PC-3 (cell line): ENCODE measurements at regions not wholly inside any gene's neighbourhood (a gene's known extent, or its start where the extent isn't known, plus 50 kb on each side); places are given as distances from the start of the nearest gene placed in this dataset.

Experiments
- EZH2 ChIP-seq: fragments of 300-600 bp; sonication (generic); IDR thresholded peaks from one replicate; pipeline ENCODE4 v1.6.1; 2017; ENCODE audit warnings: antibody characterized with exemption, mild to moderate bottlenecking, low read length; ENCODE audit not compliant: unreplicated experiment
- EZH2phosphoT487 ChIP-seq: fragments of 300-600 bp; sonication (generic); IDR thresholded peaks from 2 replicates; pipeline ENCODE4 v1.6.1; 2018; ENCODE audit warnings: mild to moderate bottlenecking, antibody characterized with exemption, low read length, borderline replicate concordance
- TF ChIP-seq, protein P1 (sequence below): fragments of 300-600 bp; sonication (generic); conservative IDR thresholded peaks from 2 replicates; pipeline ENCODE4 v1.5.1; 2017; ENCODE audit warnings: antibody characterized with exemption, low read depth, mild to moderate bottlenecking, low read length

DNA sequence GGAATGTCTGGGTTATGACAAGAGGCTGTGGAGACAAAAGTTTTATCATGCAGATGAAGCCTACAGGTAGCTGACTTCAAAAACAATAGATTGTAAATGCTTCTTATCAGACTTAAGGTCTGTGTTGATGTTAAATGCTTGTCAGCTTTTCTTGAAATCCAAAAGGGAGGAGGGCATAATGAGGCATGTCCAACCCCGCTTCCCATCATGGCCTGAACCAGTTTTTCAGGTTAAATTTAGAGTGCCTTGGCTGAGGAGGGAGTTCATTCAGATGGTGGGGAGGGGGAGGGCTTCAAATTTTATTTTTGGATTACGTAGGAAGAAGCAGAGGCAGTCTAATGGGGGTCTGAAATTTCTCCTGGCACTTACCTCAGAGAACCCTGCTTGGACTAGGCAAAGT, 207.7 kb upstream of the HDX start:
- TF ChIP-seq, protein P1, sequence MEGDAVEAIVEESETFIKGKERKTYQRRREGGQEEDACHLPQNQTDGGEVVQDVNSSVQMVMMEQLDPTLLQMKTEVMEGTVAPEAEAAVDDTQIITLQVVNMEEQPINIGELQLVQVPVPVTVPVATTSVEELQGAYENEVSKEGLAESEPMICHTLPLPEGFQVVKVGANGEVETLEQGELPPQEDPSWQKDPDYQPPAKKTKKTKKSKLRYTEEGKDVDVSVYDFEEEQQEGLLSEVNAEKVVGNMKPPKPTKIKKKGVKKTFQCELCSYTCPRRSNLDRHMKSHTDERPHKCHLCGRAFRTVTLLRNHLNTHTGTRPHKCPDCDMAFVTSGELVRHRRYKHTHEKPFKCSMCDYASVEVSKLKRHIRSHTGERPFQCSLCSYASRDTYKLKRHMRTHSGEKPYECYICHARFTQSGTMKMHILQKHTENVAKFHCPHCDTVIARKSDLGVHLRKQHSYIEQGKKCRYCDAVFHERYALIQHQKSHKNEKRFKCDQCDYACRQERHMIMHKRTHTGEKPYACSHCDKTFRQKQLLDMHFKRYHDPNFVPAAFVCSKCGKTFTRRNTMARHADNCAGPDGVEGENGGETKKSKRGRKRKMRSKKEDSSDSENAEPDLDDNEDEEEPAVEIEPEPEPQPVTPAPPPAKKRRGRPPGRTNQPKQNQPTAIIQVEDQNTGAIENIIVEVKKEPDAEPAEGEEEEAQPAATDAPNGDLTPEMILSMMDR = no peak
- no peak for TF ChIP-seq EZH2
- no peak for TF ChIP-seq EZH2phosphoT487
